Trophoblast cell (in vitro differentiated cells and primary cell): ENCODE measurements at regions not wholly inside any gene's neighbourhood (a gene's known extent, or its start where the extent isn't known, plus 50 kb on each side); places are given as distances from the start of the nearest gene placed in this dataset.

ENCODE experiments used
- DNase-seq, 2 donors: peaks; one replicate each; pipeline ENCODE4 v3.0.0-alpha.2; 2016
- H2AFZ ChIP-seq: 2 replicates; pipeline ENCODE4 v1.6.1; 2013; ENCODE audit warnings: low read length, moderate library complexity, mild to moderate bottlenecking; ENCODE audit not compliant: insufficient read depth, poor library complexity
- H2AK5ac ChIP-seq: 2 replicates; pipeline ENCODE4 v1.6.1; 2013; ENCODE audit warnings: mild to moderate bottlenecking, low read length
- H2BK120ac ChIP-seq: 2 replicates; pipeline ENCODE4 v1.6.1; 2013; ENCODE audit warnings: low read length, mild to moderate bottlenecking, moderate library complexity; ENCODE audit not compliant: insufficient read depth, poor library complexity
- H2BK12ac ChIP-seq: 2 replicates; pipeline ENCODE4 v1.6.1; 2013; ENCODE audit warnings: mild to moderate bottlenecking, low read length, moderate library complexity
- H2BK5ac ChIP-seq: 2 replicates; pipeline ENCODE4 v1.6.1; 2013; ENCODE audit warnings: low read length, low read depth, moderate library complexity, mild to moderate bottlenecking; ENCODE audit not compliant: poor library complexity
- H3K14ac ChIP-seq: 2 replicates; pipeline ENCODE4 v1.6.1; 2013; ENCODE audit warnings: mild to moderate bottlenecking, low read length
- H3K18ac ChIP-seq: 2 replicates; pipeline ENCODE4 v1.6.1; 2013; ENCODE audit warnings: mild to moderate bottlenecking, low read length
- H3K23ac ChIP-seq: 2 replicates; pipeline ENCODE4 v1.6.1; 2013; ENCODE audit warnings: low read length
- H3K27ac ChIP-seq: 2 replicates; pipeline ENCODE4 v1.5.1; 2013; ENCODE audit warnings: low read depth, mild to moderate bottlenecking, inconsistent platforms, low read length, moderate library complexity
- H3K27me3 ChIP-seq: 2 replicates; pipeline ENCODE4 v1.6.1; 2013; ENCODE audit warnings: inconsistent platforms, mild to moderate bottlenecking, low read length, moderate library complexity; ENCODE audit not compliant: insufficient read depth
- H3K36me3 ChIP-seq, 2 experiments: 1 replicate in 1 of 2; 2 replicates in 1 of 2; pipeline ENCODE4 v1.6.1; 2013; ENCODE audit warnings: low read length in 2 of 2, mild to moderate bottlenecking in 2 of 2, moderate library complexity in 1 of 2; ENCODE audit not compliant: insufficient read depth in 2 of 2, control insufficient read depth in 1 of 2
- H3K4ac ChIP-seq: 2 replicates; pipeline ENCODE4 v1.6.1; 2013; ENCODE audit warnings: low read depth, mild to moderate bottlenecking, low read length, moderate library complexity
- H3K4me1 ChIP-seq, 2 experiments: 1 replicate in 1 of 2; 2 replicates in 1 of 2; pipeline ENCODE4 v1.6.1; 2013; ENCODE audit warnings: low read length in 2 of 2, mild to moderate bottlenecking in 2 of 2, moderate library complexity in 1 of 2; ENCODE audit not compliant: insufficient read depth in 2 of 2, control insufficient read depth in 1 of 2
- H3K4me2 ChIP-seq: 2 replicates; pipeline ENCODE4 v1.6.1; 2013; ENCODE audit warnings: inconsistent platforms, mild to moderate bottlenecking, low read length, moderate library complexity
- H3K4me3 ChIP-seq: 2 replicates; pipeline ENCODE4 v1.5.1; 2013; ENCODE audit warnings: mild to moderate bottlenecking, low read depth, low read length, inconsistent platforms
- H3K79me1 ChIP-seq: one replicate; pipeline ENCODE4 v1.6.1; 2013; ENCODE audit warnings: low read length
- H3K79me2 ChIP-seq: 2 replicates; pipeline ENCODE4 v1.6.1; 2013; ENCODE audit warnings: low read length, mild to moderate bottlenecking; ENCODE audit not compliant: control insufficient read depth, insufficient read depth, poor library complexity
- H3K9ac ChIP-seq: 2 replicates; pipeline ENCODE4 v1.6.1; 2013; ENCODE audit warnings: mild to moderate bottlenecking, low read length
- H3K9me3 ChIP-seq: 2 replicates; pipeline ENCODE4 v1.6.1; 2013; ENCODE audit warnings: low read depth, mild to moderate bottlenecking, control low read depth, inconsistent platforms, low read length; ENCODE audit not compliant: insufficient read depth
- H4K12ac ChIP-seq: 2 replicates; pipeline ENCODE4 v1.6.1; 2013; ENCODE audit warnings: low read depth, mild to moderate bottlenecking, low read length, moderate library complexity
- H4K8ac ChIP-seq: 2 replicates; pipeline ENCODE4 v1.6.1; 2013; ENCODE audit warnings: low read depth, mild to moderate bottlenecking, low read length, moderate library complexity
- H4K91ac ChIP-seq: one replicate; pipeline ENCODE4 v1.6.1; 2013; ENCODE audit warnings: low read depth, mild to moderate bottlenecking, low read length, moderate library complexity
- WGBS: extraction: QIAGEN DNeasy Blood & Tissue Kit; methylation state at CpG from one replicate; pipeline ENCODE4 v1.1.7; 2013; ENCODE audit warnings: missing lambda C conversion rate; ENCODE audit not compliant: insufficient read length, insufficient coverage; ENCODE audit errors: extremely low coverage; 5-methylcytosine and 5-hydroxymethylcytosine counted together

- H3K23ac ChIP-seq: no peak overlapping the region
- no peaks in the 10 kb centered on the region for H3K79me2 ChIP-seq
- H3K9me3 ChIP-seq: no peaks in the 10 kb centered on the region
Observed at GRCh38 chr5:61719124-61719523, 387.1 kb downstream of the ZSWIM6 start.

GRCh38 chr5:61720829-61721228, 388.8 kb downstream of the ZSWIM6 start:
- no peak overlapping the region for H4K91ac ChIP-seq
- H2AK5ac ChIP-seq: no peak overlapping the region
- H3K23ac ChIP-seq: no peak overlapping the region
- DNase-seq: no peak
- no peak overlapping the region for H3K14ac ChIP-seq
- no peak overlapping the region for H4K8ac ChIP-seq
- no peaks in the 10 kb centered on the region for H3K79me2 ChIP-seq
- H2AFZ ChIP-seq: no peak overlapping the region
- H3K4me1 ChIP-seq: no peaks in the 10 kb centered on the region
- no peak overlapping the region for H3K18ac ChIP-seq
- H2BK120ac ChIP-seq: no peak overlapping the region
- H3K4ac ChIP-seq: no peak overlapping the region
- H4K12ac ChIP-seq: no peak overlapping the region
- no peak overlapping the region for H2BK12ac ChIP-seq
- H3K4me3 ChIP-seq: no peak overlapping the region
- H3K4me2 ChIP-seq: no peak overlapping the region
- H2BK5ac ChIP-seq: no peak overlapping the region
- no peaks in the 10 kb centered on the region for H3K36me3 ChIP-seq
- H3K27ac ChIP-seq: no peak overlapping the region
- H3K79me1 ChIP-seq: no peaks in the 10 kb centered on the region
- H3K9me3 ChIP-seq: no peaks in the 10 kb centered on the region
- H3K9ac ChIP-seq: no peak overlapping the region
- no CpG with 5 or more reads among the region's 1 CpG for WGBS
- no peaks in the 10 kb centered on the region for H3K27me3 ChIP-seq

More at GRCh38 chr5:61719124-61719523, 387.1 kb downstream of the ZSWIM6 start:
- no peak overlapping the region for H4K12ac ChIP-seq
- no peaks in the 10 kb centered on the region for H3K36me3 ChIP-seq
- no peak overlapping the region for H3K4ac ChIP-seq
- H3K27ac ChIP-seq: no peak overlapping the region
- no peak overlapping the region for H2BK120ac ChIP-seq
- no peak overlapping the region for H4K91ac ChIP-seq
- H3K4me1 ChIP-seq: no peaks in the 10 kb centered on the region
- H3K18ac ChIP-seq: no peak overlapping the region
- no peak overlapping the region for H3K9ac ChIP-seq
- H2BK5ac ChIP-seq: no peak overlapping the region
- no peak overlapping the region for H2AK5ac ChIP-seq
- H3K4me3 ChIP-seq: no peak overlapping the region
- no CpG with 5 or more reads among the region's 1 CpG for WGBS
- no peak overlapping the region for H2BK12ac ChIP-seq
- H2AFZ ChIP-seq: no peak overlapping the region
- no peaks in the 10 kb centered on the region for H3K79me1 ChIP-seq
- H3K4me2 ChIP-seq: no peak overlapping the region
- no peak overlapping the region for H4K8ac ChIP-seq
- no peak overlapping the region for H3K14ac ChIP-seq
- H3K27me3 ChIP-seq: no peaks in the 10 kb centered on the region
- DNase-seq: no peak

DNA sequence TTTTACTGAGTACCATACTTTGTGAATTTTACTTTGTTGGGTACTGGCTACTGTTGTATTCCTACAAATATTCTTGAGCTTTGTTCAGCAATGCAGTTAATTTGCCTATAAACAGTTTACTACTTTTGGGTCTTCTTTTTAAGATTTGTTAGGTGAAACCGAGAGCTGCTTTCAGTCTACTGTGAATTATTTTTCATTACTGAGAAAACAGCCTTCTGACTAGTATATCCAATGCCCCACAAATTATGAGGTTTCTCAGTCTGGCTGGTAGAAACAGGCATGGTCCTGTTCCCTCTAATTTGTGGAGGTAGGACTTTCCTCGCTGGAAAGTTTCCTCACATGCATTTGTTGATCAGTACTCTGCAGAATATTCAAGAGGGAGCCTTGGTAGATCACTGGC, 392.0 kb downstream of the ZSWIM6 start:
- no peaks in the 10 kb centered on the region for H3K36me3 ChIP-seq

GRCh38 chr5:61728287-61728686, 396.2 kb downstream of the ZSWIM6 start:
- no peaks in the 10 kb centered on the region for H3K27me3 ChIP-seq
- H3K9me3 ChIP-seq: no peaks in the 10 kb centered on the region
- no peak overlapping the region for H4K12ac ChIP-seq
- H2BK120ac ChIP-seq: no peak overlapping the region
- no peak overlapping the region for H4K8ac ChIP-seq
- no peak overlapping the region for H2BK12ac ChIP-seq
- H3K79me1 ChIP-seq: no peaks in the 10 kb centered on the region
- no peaks in the 10 kb centered on the region for H3K4me1 ChIP-seq
- no peak overlapping the region for H2AK5ac ChIP-seq
- no peak overlapping the region for H3K9ac ChIP-seq
- no peak overlapping the region for H3K4me2 ChIP-seq
- whole genome bisulfite sequencing: no CpG with 5 or more reads among the region's 1 CpG
- no peak overlapping the region for H2AFZ ChIP-seq
- no peak overlapping the region for H2BK5ac ChIP-seq
- no peaks in the 10 kb centered on the region for H3K36me3 ChIP-seq
- no peak overlapping the region for H4K91ac ChIP-seq
- no peak overlapping the region for H3K23ac ChIP-seq
- H3K18ac ChIP-seq: no peak overlapping the region
- no peak overlapping the region for H3K14ac ChIP-seq
- no peak overlapping the region for H3K4ac ChIP-seq
- no peak overlapping the region for H3K27ac ChIP-seq
- no peaks in the 10 kb centered on the region for H3K79me2 ChIP-seq
- no peak for DNase-seq
- H3K4me3 ChIP-seq: no peak overlapping the region

More for the DNA sequence above, 392.0 kb downstream of the ZSWIM6 start:
- no peak overlapping the region for H3K4me3 ChIP-seq
- WGBS: no CpG with 5 or more reads among the region's 2 CpGs
- no peaks in the 10 kb centered on the region for H3K4me1 ChIP-seq
- H3K18ac ChIP-seq: no peak overlapping the region
- H2BK120ac ChIP-seq: no peak overlapping the region
- no peak overlapping the region for H3K27ac ChIP-seq
- no peak overlapping the region for H3K4me2 ChIP-seq
- H4K8ac ChIP-seq: no peak overlapping the region
- H4K12ac ChIP-seq: no peak overlapping the region
- DNase-seq: no peak
- H3K79me2 ChIP-seq: no peaks in the 10 kb centered on the region
- no peak overlapping the region for H2AK5ac ChIP-seq
- no peak overlapping the region for H3K14ac ChIP-seq
- H2AFZ ChIP-seq: no peak overlapping the region
- H3K27me3 ChIP-seq: no peaks in the 10 kb centered on the region
- no peaks in the 10 kb centered on the region for H3K79me1 ChIP-seq
- H3K9ac ChIP-seq: no peak overlapping the region
- H2BK12ac ChIP-seq: no peak overlapping the region
- no peak overlapping the region for H3K4ac ChIP-seq
- no peak overlapping the region for H4K91ac ChIP-seq
- H3K9me3 ChIP-seq: no peaks in the 10 kb centered on the region
- no peak overlapping the region for H3K23ac ChIP-seq
- H2BK5ac ChIP-seq: no peak overlapping the region
